ENCODE measurements at regions not wholly inside any gene's neighbourhood (a gene's known extent, or its start where the extent isn't known, plus 50 kb on each side); places are given as distances from the start of the nearest gene placed in this dataset.

GRCh38 chr17:71883845-71884244 is 237.0 kb upstream of the SOX9 start:
- H3K4me3 ChIP-seq (ENCODE audit: low read depth, low read length): no peak overlapping the region
- no peak for DNase-seq (ENCODE audit: low read depth)
- no peak for TF ChIP-seq CTCF (conservative IDR thresholded peaks at IDR 0.05; ENCODE audit: low read depth, low read length)

- H3K4me3 ChIP-seq (ENCODE audit: low read depth, low read length): no peak overlapping the region
- no peak for DNase-seq (ENCODE audit: low read depth)
- no peak for TF ChIP-seq CTCF (conservative IDR thresholded peaks at IDR 0.05; ENCODE audit: low read depth, low read length)
Measured at GRCh38 chr17:71885662-71886061, 235.2 kb upstream of the SOX9 start.

- no peak for TF ChIP-seq CTCF (conservative IDR thresholded peaks at IDR 0.05; ENCODE audit: low read depth, low read length)
- no peak for DNase-seq (ENCODE audit: low read depth)
- H3K4me3 ChIP-seq (ENCODE audit: low read depth, low read length): no peak overlapping the region
Measured at GRCh38 chr17:71899317-71899716, 221.5 kb upstream of the SOX9 start.

GRCh38 chr17:71900621-71901229 is 220.1 kb upstream of the SOX9 start:
- DNase-seq (ENCODE audit: low read depth): peak; percentile 32
- TF ChIP-seq CTCF (conservative IDR thresholded peaks at IDR 0.05; ENCODE audit: low read depth, low read length): no peak
- H3K4me3 ChIP-seq (ENCODE audit: low read depth, low read length): no peak overlapping the region

GRCh38 chr17:71902894-71903506 is 217.8 kb upstream of the SOX9 start:
- no peak for TF ChIP-seq CTCF (conservative IDR thresholded peaks at IDR 0.05; ENCODE audit: low read depth, low read length)
- DNase-seq (ENCODE audit: low read depth): peak; percentile 68
- no peak overlapping the region for H3K4me3 ChIP-seq (ENCODE audit: low read depth, low read length)

- H3K4me3 ChIP-seq (ENCODE audit: low read depth, low read length): no peak overlapping the region
Measured at GRCh38 chr17:71905376-71906031, 215.3 kb upstream of the SOX9 start.

More at GRCh38 chr17:71905376-71906031, 215.3 kb upstream of the SOX9 start:
- no peak for TF ChIP-seq CTCF (conservative IDR thresholded peaks at IDR 0.05; ENCODE audit: low read depth, low read length)
- no peak for DNase-seq (ENCODE audit: low read depth)
